Mucosa of stomach (tissue), 1 donor: ENCODE measurements at regions not wholly inside any gene's neighbourhood (a gene's known extent, or its start where the extent isn't known, plus 50 kb on each side); places are given as distances from the start of the nearest gene placed in this dataset.
"Not testable (repeated sequence)": the region's sequence is repeated elsewhere in the genome, so short reads cannot be mapped to it uniquely, and the experiment has no call there.

Experiments
- H3K27me3 ChIP-seq: one replicate; pipeline ENCODE4 v1.7.0; 2013; ENCODE audit warnings: mild to moderate bottlenecking, low read length; ENCODE audit not compliant: control insufficient read depth, insufficient read depth
- H3K36me3 ChIP-seq: one replicate; pipeline ENCODE4 v1.7.0; 2013; ENCODE audit warnings: low read length; ENCODE audit not compliant: control insufficient read depth, insufficient read depth
- H3K4me1 ChIP-seq: one replicate; pipeline ENCODE4 v1.7.0; 2013; ENCODE audit warnings: mild to moderate bottlenecking, low read length; ENCODE audit not compliant: control insufficient read depth, insufficient read depth
- H3K4me3 ChIP-seq: one replicate; pipeline ENCODE4 v1.7.0; 2013; ENCODE audit warnings: low read length
- H3K9ac ChIP-seq: one replicate; pipeline ENCODE4 v1.7.0; 2013; ENCODE audit warnings: mild to moderate bottlenecking, low read length, moderate library complexity
- H3K9me3 ChIP-seq: one replicate; pipeline ENCODE4 v1.7.0; 2013; ENCODE audit warnings: mild to moderate bottlenecking, low read length, moderate library complexity; ENCODE audit not compliant: control insufficient read depth
- donor health status: Pancreatic carcinoma.

- no peaks in the 10 kb centered on the region for H3K27me3 ChIP-seq
- no peak overlapping the region for H3K4me3 ChIP-seq
Observed at GRCh38 chr13:44807449-44808034, 181.7 kb downstream of the NUFIP1 start.

DNA sequence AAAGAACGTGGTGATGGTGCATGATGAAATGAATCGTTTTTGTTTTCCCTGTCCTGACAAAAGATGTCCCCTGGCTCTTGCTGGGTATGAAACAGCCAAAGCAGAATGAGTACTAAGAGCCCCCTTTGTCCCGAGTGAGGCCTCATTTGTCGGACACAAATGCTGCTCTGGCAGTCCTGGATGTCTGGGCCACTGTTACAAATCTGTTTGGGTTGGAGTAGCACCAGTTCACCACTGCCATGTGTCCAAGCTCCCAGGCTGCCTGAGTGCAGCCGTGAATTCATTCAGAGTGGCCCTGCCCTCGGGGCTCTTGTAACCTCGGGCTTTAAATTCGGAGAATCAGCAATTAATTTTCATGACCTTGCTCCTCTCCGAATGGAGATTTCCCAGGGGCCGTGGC, 182.4 kb downstream of the NUFIP1 start:
- no peak overlapping the region for H3K9ac ChIP-seq
- H3K9me3 ChIP-seq = no peaks in the 10 kb centered on the region
- H3K36me3 ChIP-seq = no peaks in the 10 kb centered on the region
- H3K4me1 ChIP-seq = peaks cover 9% of the 10 kb centered on the region
- H3K27me3 ChIP-seq = no peaks in the 10 kb centered on the region
- H3K4me3 ChIP-seq = no peak overlapping the region

More at GRCh38 chr13:44807449-44808034, 181.7 kb downstream of the NUFIP1 start:
- Histone ChIP-seq H3K36me3 (no peaks in the 10 kb centered on the region), H3K9ac (no peak overlapping the region), H3K9me3 (no peaks in the 10 kb centered on the region), H3K4me1 (peaks cover 2% of the 10 kb centered on the region)

DNA sequence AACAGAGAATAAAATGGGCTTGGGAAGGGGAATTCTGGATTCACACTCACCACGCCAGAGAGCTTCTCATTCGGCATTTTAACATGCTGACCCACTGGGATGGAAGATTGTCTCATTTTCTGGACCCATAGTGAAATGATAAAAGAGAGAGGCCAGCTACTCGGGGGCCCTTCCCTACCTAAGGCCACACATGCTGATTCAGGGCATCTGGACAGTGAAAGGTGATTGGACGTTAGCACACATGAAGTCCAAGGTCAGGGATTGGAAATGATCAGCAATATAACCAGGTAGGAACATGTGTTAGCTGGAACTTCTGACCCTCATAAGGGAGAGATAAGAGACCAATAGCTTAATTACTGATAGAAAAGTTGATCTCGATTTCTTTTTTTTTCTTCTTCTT, 183.7 kb downstream of the NUFIP1 start:
- no peaks in the 10 kb centered on the region for H3K9me3 ChIP-seq
- no peaks in the 10 kb centered on the region for H3K36me3 ChIP-seq
- peaks cover 4% of the 10 kb centered on the region for H3K27me3 ChIP-seq
- H3K4me3 ChIP-seq = no peak overlapping the region
- peaks cover 10% of the 10 kb centered on the region for H3K4me1 ChIP-seq
- no peak overlapping the region for H3K9ac ChIP-seq

- Histone ChIP-seq H3K36me3 (no peaks in the 10 kb centered on the region), H3K9ac (no peak overlapping the region), H3K27me3 (peaks cover 7% of the 10 kb centered on the region), H3K9me3 (no peaks in the 10 kb centered on the region), H3K4me1 (peaks cover 10% of the 10 kb centered on the region), H3K4me3 (no peak overlapping the region)
Observed at GRCh38 chr13:44803390-44803789, 185.9 kb downstream of the NUFIP1 start.

DNA sequence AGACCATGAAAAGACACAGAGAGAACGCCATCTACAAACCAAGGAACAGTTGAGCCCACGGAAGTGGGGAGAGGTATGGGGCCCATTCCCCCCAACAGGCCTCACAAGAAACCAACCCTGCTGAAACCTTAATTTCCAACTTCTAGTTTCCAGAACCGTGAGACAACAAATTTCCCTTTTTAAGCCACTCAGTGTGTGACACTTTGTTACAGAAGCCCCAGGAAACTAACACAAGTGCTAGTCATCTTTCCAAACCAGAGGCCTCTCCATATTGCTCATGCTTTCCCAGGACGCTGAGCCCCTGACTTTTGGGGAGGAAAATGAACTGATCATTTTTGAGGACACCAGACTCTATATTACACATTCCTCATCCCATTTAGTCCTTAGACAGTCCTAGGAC, 186.8 kb downstream of the NUFIP1 start:
- Histone ChIP-seq H3K4me3 (no peak overlapping the region), H3K9me3 (no peaks in the 10 kb centered on the region), H3K9ac (no peak overlapping the region), H3K4me1 (peaks cover 14% of the 10 kb centered on the region), H3K36me3 (no peaks in the 10 kb centered on the region), H3K27me3 (peaks cover 7% of the 10 kb centered on the region)

DNA sequence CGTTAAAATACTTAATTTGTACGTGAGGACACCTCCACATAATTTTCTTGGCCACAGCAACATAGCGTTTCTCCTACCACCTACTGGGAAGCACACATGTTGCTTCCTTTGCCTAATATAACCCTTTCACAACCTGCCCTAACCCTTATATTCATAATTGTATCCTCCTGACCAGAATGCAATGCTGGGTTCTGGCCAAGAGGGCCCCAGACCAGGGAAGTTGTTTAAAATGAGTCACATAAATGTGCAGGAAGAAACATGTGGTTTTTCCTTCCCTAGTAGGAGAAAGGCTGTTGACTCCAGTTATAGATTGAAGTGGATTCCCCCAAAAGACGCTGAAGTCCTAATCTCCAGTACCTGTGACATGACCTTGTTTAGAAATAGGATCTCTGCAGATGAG, 187.3 kb downstream of the NUFIP1 start:
- Histone ChIP-seq H3K4me3 (no peak overlapping the region), H3K9me3 (no peaks in the 10 kb centered on the region), H3K27me3 (peaks cover 7% of the 10 kb centered on the region), H3K36me3 (no peaks in the 10 kb centered on the region), H3K4me1 (peaks cover 18% of the 10 kb centered on the region), H3K9ac (no peak overlapping the region)

DNA sequence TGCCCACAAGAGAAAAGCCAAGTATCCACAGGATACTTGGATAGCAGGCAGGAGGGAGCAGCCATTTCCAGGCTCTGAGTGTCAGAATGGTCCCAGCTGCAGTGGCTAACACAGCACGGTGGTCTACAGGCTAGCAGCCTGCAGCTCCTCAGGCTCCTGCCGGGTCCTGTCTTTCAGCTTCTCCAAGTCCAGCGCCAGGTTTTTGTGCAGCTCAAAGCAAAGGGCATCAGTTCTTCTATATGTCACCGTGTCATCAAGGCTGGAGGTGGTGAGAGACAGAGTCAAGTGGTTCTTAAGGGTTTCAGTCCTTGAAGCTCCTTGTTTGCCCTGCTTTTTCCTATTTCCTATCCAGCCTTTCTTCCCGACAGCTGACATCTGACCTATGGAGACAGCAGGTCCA, 188.6 kb downstream of the NUFIP1 start:
- H3K9ac ChIP-seq = no peak overlapping the region
- no peaks in the 10 kb centered on the region for H3K9me3 ChIP-seq

DNA sequence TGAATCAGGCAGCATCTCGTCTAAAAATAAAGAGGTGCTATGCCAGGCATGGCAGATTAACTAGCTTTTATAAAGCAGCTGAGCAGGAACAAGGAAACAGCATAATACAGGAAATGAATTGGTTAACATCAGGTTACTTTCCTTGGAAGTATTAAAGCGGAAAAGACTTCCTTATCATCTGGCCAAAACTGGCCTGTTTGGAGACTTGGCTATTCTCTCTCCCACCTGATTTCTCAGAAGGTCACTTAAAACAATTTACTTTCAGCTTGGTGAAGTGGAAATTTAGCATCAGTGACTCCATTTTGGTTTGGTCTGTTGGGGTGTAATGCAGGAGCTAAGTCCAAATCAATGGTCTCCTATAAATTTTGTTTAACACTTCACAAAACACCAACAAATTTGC, 191.6 kb downstream of the NUFIP1 start:
- peaks cover 7% of the 10 kb centered on the region for H3K27me3 ChIP-seq
- no peak overlapping the region for H3K9ac ChIP-seq
- no peaks in the 10 kb centered on the region for H3K9me3 ChIP-seq
- no peak overlapping the region for H3K4me3 ChIP-seq
- H3K36me3 ChIP-seq = no peaks in the 10 kb centered on the region
- H3K4me1 ChIP-seq = peaks cover 35% of the 10 kb centered on the region

More for the DNA sequence above, 188.6 kb downstream of the NUFIP1 start:
- peaks cover 7% of the 10 kb centered on the region for H3K27me3 ChIP-seq
- no peak overlapping the region for H3K4me3 ChIP-seq
- peaks cover 31% of the 10 kb centered on the region for H3K4me1 ChIP-seq
- no peaks in the 10 kb centered on the region for H3K36me3 ChIP-seq

DNA sequence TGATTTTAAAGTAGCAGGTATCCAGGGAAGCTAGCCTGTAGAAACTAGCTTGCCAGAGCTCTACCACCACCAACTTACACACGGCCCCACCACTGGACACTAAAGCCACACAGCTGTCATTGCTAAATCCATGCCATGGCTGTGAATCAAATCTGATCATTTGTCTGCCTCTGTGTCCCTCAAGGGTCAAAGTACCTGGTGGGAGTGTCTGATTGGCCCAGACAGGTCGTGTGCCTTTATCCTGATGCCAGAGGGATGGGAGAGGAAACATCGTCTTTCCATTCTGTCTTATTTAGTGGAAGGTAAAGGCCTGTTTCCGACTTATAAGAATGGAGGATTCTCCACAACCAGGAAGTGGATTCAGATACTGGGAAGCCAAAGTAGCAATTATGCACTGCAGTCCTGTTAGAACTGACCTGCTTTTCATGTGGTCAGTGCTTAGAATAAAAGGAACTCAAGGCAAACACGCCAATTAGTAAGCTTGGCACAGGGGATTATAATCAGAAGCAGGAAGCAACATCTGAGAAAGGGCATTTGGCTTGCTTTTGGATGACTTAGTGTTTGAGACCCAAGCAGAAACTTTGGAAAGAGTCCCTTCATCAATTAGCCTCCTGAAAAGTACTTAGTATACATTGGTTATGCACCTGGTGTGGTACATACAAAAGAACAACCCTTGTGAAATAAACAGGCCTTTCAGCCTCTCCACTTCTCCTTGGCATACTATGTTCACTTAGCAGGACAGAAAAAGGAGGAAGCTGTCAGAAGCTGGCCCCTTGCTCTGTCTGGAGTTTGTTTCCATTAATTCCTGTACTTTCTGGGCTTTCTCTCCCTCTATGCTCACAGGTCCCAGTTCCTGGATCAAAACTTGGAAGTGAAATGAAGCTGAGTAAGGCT, 192.4 kb downstream of the NUFIP1 start:
- H3K27me3 ChIP-seq = peaks cover 7% of the 10 kb centered on the region
- peaks cover 26% of the 10 kb centered on the region for H3K4me1 ChIP-seq
- H3K4me3 ChIP-seq = no peak overlapping the region
- H3K9ac ChIP-seq = no peak overlapping the region
- H3K9me3 ChIP-seq = no peaks in the 10 kb centered on the region
- no peaks in the 10 kb centered on the region for H3K36me3 ChIP-seq

DNA sequence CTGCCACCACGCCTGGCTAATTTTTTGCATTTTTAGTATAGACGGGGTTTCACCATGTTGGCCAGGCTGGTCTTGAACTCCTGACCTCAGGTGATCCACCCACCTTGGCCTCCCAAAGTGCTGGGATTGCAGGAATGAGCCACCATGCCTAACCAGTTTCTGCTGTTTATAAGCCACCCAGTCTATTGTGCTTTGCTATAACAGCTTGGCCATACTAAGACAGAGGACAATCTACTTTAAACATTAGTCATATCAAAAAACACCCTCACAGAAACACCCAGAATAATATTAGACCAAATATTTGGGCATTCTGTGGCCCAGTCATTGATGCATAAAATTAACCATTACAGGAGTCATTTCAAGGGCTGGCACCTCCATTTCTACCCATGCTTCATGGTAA, 193.2 kb downstream of the NUFIP1 start:
- H3K9me3 ChIP-seq, H3K36me3 ChIP-seq, H3K27me3 ChIP-seq, H3K4me3 ChIP-seq, H3K9ac ChIP-seq: not testable (repeated sequence)
- peaks cover 25% of the 10 kb centered on the region for H3K4me1 ChIP-seq

DNA sequence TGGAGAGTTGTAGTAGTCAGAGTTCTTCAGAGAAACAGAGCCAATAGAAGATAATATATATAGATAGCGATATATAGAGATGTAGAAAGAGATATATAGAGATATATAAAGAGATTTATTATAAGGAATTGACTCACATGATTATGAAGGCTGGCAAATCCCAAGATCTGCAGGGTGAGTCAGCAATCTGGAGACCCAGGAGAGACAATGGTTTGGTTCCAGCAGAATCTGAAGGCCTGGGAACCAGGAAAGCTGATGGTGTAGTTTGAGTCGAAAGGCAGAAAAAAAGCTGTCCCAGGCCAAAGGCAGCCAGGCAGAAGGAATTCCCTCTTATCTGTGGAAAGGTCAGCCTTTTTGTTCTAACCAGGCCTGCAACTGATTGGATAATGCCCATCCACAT, 194.1 kb downstream of the NUFIP1 start:
- Histone ChIP-seq H3K36me3 (no peaks in the 10 kb centered on the region), H3K9ac (no peak overlapping the region), H3K9me3 (no peaks in the 10 kb centered on the region), H3K4me1 (peaks cover 25% of the 10 kb centered on the region), H3K4me3 (no peak overlapping the region), H3K27me3 (no peaks in the 10 kb centered on the region)

DNA sequence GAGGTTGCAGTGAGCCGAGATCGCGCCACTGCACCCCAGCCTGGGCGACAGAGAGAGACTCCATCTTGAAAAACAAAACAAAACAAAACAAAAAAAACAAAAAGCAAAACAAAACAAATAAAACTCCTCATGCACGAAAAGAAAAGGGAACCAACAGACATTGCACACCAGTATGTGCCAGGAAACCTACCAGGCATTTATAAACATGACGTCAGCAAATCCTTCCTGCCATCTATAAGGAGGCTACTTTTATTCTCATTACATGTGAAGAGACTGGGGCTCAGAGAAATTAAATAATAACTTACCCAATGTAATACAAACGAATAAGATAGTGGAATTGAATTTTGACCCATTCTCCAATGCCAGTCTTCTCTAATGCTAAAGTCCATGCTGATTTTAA, 197.2 kb downstream of the NUFIP1 start:
- Histone ChIP-seq H3K4me3 (no peak overlapping the region), H3K9me3 (no peaks in the 10 kb centered on the region), H3K9ac (no peak overlapping the region), H3K4me1 (peaks cover 19% of the 10 kb centered on the region), H3K27me3 (no peaks in the 10 kb centered on the region), H3K36me3 (no peaks in the 10 kb centered on the region)
